GM23338 (cell line): ENCODE measurements at regions not wholly inside any gene's neighbourhood (a gene's known extent, or its start where the extent isn't known, plus 50 kb on each side); places are given as distances from the start of the nearest gene placed in this dataset.

Experiments
- ATAC-seq: fragments of 200-7000 bp; cut with Tn5 transposase; 3 replicates; pipeline ENCODE4 v1.9.1; 2020
- DNase-seq: peaks from one replicate; pipeline ENCODE4 v3.0.0-alpha.2; 2015; ENCODE audit warnings: low spot score
- H2AFZ ChIP-seq: fragments of 200-600 bp; sonication (generic); 2 replicates; pipeline ENCODE4 v1.8.0; 2016; ENCODE audit warnings: antibody characterized with exemption, mild to moderate bottlenecking, moderate library complexity
- H3F3A ChIP-seq: fragments of 200-600 bp; sonication (generic); replicated peaks from 2 replicates; pipeline ENCODE4 v1.8.0; 2017; ENCODE audit warnings: antibody characterized with exemption, mixed run types, low read depth
- H3K27ac ChIP-seq: fragments of 200-600 bp; sonication (generic); 2 replicates; pipeline ENCODE4 v1.6.1; 2016; ENCODE audit warnings: low read depth
- H3K27me3 ChIP-seq: fragments of 200-600 bp; sonication (generic); 2 replicates; pipeline ENCODE4 v1.8.0; 2016; ENCODE audit warnings: mild to moderate bottlenecking, mixed run types, moderate library complexity; ENCODE audit not compliant: insufficient read depth
- H3K36me3 ChIP-seq: fragments of 200-600 bp; sonication (generic); 2 replicates; pipeline ENCODE4 v1.8.0; 2016; ENCODE audit warnings: mild to moderate bottlenecking; ENCODE audit not compliant: insufficient read depth
- H3K4me1 ChIP-seq: fragments of 200-600 bp; sonication (generic); 2 replicates; pipeline ENCODE4 v1.8.0; 2016; ENCODE audit warnings: mild to moderate bottlenecking, moderate library complexity; ENCODE audit not compliant: insufficient read depth
- H3K4me2 ChIP-seq: fragments of 200-600 bp; sonication (generic); 2 replicates; pipeline ENCODE4 v1.7.1; 2017; ENCODE audit warnings: mixed run types
- H3K4me3 ChIP-seq: fragments of 200-600 bp; sonication (generic); 2 replicates; pipeline ENCODE4 v1.6.1; 2016; ENCODE audit warnings: mixed run types
- H3K79me2 ChIP-seq: fragments of 200-600 bp; sonication (generic); replicated peaks from 2 replicates; pipeline ENCODE4 v1.8.0; 2017; ENCODE audit warnings: mild to moderate bottlenecking; ENCODE audit not compliant: insufficient read depth
- H3K9me2 ChIP-seq: fragments of 200-600 bp; sonication (generic); 2 replicates; pipeline ENCODE4 v1.8.0; 2017; ENCODE audit not compliant: insufficient read depth
- H4K20me1 ChIP-seq: fragments of 200-600 bp; sonication (generic); replicated peaks from 2 replicates; pipeline ENCODE4 v1.8.0; 2017; ENCODE audit warnings: mild to moderate bottlenecking; ENCODE audit not compliant: insufficient read depth
- H3K27ac Mint-ChIP-seq: 2 replicates; pipeline ENCODE4 v1.8.0; 2020; ENCODE audit warnings: inconsistent platforms, mild to moderate bottlenecking, moderate library complexity, mixed read lengths
- H3K27me3 Mint-ChIP-seq: 3 replicates; pipeline ENCODE4 v1.8.0; 2022; ENCODE audit warnings: low read depth, mild to moderate bottlenecking, moderate library complexity, mixed read lengths, inconsistent platforms; ENCODE audit not compliant: insufficient read depth, poor library complexity
- H3K36me3 Mint-ChIP-seq: 3 replicates; pipeline ENCODE4 v1.8.0; 2021; ENCODE audit warnings: low read depth, mild to moderate bottlenecking, inconsistent platforms, moderate library complexity, mixed read lengths
- H3K4me1 Mint-ChIP-seq: 3 replicates; pipeline ENCODE4 v1.8.0; 2020; ENCODE audit warnings: mild to moderate bottlenecking, inconsistent platforms, mixed read lengths
- H3K4me3 Mint-ChIP-seq: 3 replicates; pipeline ENCODE4 v1.8.0; 2021; ENCODE audit warnings: moderate library complexity, mild to moderate bottlenecking, inconsistent platforms, mixed read lengths
- H3K9me3 Mint-ChIP-seq: 3 replicates; pipeline ENCODE4 v1.8.0; 2020; ENCODE audit warnings: moderate library complexity, mild to moderate bottlenecking, inconsistent platforms, mixed read lengths
- CREB1 ChIP-seq: fragments of 250-450 bp; sonication (Bioruptor Pico); IDR thresholded peaks from 2 replicates; pipeline ENCODE4 v1.5.0; 2020; ENCODE audit warnings: low read depth, mild to moderate bottlenecking, moderate library complexity
- EZH2 ChIP-seq: fragments of 200-600 bp; sonication (generic); IDR thresholded peaks from one replicate; pipeline ENCODE4 v1.8.0; 2017; ENCODE audit warnings: antibody characterized with exemption, mild to moderate bottlenecking, low read depth; ENCODE audit not compliant: unreplicated experiment
- EZH2phosphoT487 ChIP-seq: fragments of 200-600 bp; sonication (generic); IDR thresholded peaks from one replicate; pipeline ENCODE4 v1.8.1; 2018; ENCODE audit warnings: antibody characterized with exemption; ENCODE audit not compliant: unreplicated experiment
- JUNB ChIP-seq: IDR thresholded peaks from one replicate; pipeline ENCODE4 v1.6.1; 2016; ENCODE audit warnings: antibody characterized with exemption; ENCODE audit not compliant: unreplicated experiment
- REST ChIP-seq: IDR thresholded peaks from one replicate; pipeline ENCODE4 v1.6.1; 2018; ENCODE audit warnings: antibody characterized with exemption; ENCODE audit not compliant: unreplicated experiment
- ZNF331 ChIP-seq: fragments of 250-450 bp; sonication (Bioruptor Pico); IDR thresholded peaks from 2 replicates; pipeline ENCODE4 v1.5.0; 2020; ENCODE audit warnings: low read depth, mild to moderate bottlenecking, moderate library complexity
- ZNF462 ChIP-seq: fragments of 250-450 bp; sonication (Bioruptor Pico); IDR thresholded peaks from 2 replicates; pipeline ENCODE4 v1.5.0; 2020; ENCODE audit warnings: mild to moderate bottlenecking, moderate library complexity

GRCh38 chr9:106718936-106719335 lies 144.0 kb upstream of the ZNF462 start (continued):
- no peak for TF ChIP-seq ZNF462 (CRISPR knock-in tag)
- TF ChIP-seq CREB1 (CRISPR knock-in tag) = no peak
- no peak for TF ChIP-seq EZH2phosphoT487
- no peak for TF ChIP-seq JUNB

- Histone ChIP-seq H3K79me2 (no peaks in the 10 kb centered on the region), H2AFZ (peak overlapping the region; percentile 26), H3K4me2 (no peak overlapping the region), H4K20me1 (no peaks in the 10 kb centered on the region), H3K36me3 (no peaks in the 10 kb centered on the region), H3K27ac (no peak overlapping the region), H3F3A (no peaks in the 10 kb centered on the region), H3K4me3 (no peak overlapping the region), H3K27me3 (no peaks in the 10 kb centered on the region), H3K4me1 (peaks cover 7% of the 10 kb centered on the region; the same call in 1 of the 2 replicates), H3K9me2 (peaks cover 7% of the 10 kb centered on the region; the same call in 1 of the 2 replicates)
- Mint-ChIP-seq H3K36me3 (no peaks in the 10 kb centered on the region), H3K9me3 (no peaks in the 10 kb centered on the region), H3K27me3 (no peaks in the 10 kb centered on the region), H3K4me1 (peaks cover 9% of the 10 kb centered on the region), H3K27ac (no peak overlapping the region), H3K4me3 (no peak overlapping the region)
- DNase-seq (no peak), ATAC-seq (no peak)
- TF ChIP-seq EZH2 = no peak
- TF ChIP-seq ZNF331 = no peak
- TF ChIP-seq REST = no peak
Observed at GRCh38 chr9:106722051-106722753, 140.8 kb upstream of the ZNF462 start.
